ENCODE measurements at regions not wholly inside any gene's neighbourhood (a gene's known extent, or its start where the extent isn't known, plus 50 kb on each side); places are given as distances from the start of the nearest gene placed in this dataset.

DNA sequence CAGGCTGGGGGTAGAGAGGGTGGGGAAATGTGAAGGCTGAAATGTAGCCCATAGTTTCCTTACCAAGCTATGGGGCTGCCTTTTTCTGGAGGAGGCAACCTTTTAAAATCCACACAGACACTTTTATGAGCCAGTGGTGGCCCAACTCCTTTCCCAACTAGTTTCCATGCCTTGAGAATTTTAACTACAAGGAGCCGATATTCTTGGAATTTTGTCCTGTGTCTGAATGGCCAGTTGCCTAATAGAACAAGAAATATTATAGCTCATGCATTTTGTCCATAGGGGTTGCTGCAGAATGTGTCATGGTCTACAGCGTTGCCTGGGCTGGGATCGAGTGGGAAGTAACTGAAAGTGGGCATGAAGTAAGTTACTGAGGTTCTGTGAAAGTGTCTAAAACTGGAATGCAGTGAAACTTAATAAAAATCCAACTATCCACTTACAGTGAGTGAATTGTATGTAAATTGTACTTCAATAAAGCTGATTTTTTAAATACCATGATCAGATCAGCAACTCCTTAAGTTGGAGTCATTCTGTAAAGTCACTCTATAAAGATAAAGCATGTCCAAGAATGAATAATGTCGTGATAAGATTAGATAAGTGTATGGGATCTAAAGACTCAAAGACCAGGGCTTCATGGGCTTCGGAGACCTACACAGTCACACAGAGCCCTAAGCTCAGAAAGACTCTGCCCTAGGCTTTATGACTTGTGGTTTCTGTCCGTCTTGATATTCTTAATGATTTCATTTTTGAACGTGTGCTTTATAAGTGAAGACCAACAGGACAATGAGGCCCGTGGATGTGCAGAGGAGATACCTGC lies 122.6 kb upstream of the FNDC3A start:
- DNase-seq (ENCODE audit: low spot score) = no peak
- Mint-ChIP-seq H3K27me3 (ENCODE audit: insufficient read depth, low read depth, poor library complexity) (peaks cover 2% of the 10 kb centered on the region), H3K4me1 (peaks cover 27% of the 10 kb centered on the region), H3K4me3 (no peak overlapping the region), H3K9me3 (peaks cover 8% of the 10 kb centered on the region; the same call in 1 of the 3 replicates), H3K27ac (no peak overlapping the region), H3K36me3 (ENCODE audit: low read depth) (peaks cover 8% of the 10 kb centered on the region; the same call in 1 of the 3 replicates)
- H3K36me3 ChIP-seq (ENCODE audit: insufficient read depth) = no peaks in the 10 kb centered on the region
- H3K4me2 ChIP-seq = no peak overlapping the region
- TF ChIP-seq NANOG (IDR thresholded peaks at IDR 0.05; ENCODE audit: borderline replicate concordance) = no peak
- TF ChIP-seq EZH2 (IDR thresholded peaks at IDR 0.05; ENCODE audit: low read depth, unreplicated experiment) = no peak
- TF ChIP-seq JUNB (IDR thresholded peaks at IDR 0.05; ENCODE audit: unreplicated experiment) = no peak
- TF ChIP-seq, protein P1, sequence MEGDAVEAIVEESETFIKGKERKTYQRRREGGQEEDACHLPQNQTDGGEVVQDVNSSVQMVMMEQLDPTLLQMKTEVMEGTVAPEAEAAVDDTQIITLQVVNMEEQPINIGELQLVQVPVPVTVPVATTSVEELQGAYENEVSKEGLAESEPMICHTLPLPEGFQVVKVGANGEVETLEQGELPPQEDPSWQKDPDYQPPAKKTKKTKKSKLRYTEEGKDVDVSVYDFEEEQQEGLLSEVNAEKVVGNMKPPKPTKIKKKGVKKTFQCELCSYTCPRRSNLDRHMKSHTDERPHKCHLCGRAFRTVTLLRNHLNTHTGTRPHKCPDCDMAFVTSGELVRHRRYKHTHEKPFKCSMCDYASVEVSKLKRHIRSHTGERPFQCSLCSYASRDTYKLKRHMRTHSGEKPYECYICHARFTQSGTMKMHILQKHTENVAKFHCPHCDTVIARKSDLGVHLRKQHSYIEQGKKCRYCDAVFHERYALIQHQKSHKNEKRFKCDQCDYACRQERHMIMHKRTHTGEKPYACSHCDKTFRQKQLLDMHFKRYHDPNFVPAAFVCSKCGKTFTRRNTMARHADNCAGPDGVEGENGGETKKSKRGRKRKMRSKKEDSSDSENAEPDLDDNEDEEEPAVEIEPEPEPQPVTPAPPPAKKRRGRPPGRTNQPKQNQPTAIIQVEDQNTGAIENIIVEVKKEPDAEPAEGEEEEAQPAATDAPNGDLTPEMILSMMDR (conservative IDR thresholded peaks at IDR 0.05; ENCODE audit: low read depth in 2 of 2) = no peak
- TF ChIP-seq, protein P2, sequence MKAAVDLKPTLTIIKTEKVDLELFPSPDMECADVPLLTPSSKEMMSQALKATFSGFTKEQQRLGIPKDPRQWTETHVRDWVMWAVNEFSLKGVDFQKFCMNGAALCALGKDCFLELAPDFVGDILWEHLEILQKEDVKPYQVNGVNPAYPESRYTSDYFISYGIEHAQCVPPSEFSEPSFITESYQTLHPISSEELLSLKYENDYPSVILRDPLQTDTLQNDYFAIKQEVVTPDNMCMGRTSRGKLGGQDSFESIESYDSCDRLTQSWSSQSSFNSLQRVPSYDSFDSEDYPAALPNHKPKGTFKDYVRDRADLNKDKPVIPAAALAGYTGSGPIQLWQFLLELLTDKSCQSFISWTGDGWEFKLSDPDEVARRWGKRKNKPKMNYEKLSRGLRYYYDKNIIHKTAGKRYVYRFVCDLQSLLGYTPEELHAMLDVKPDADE (IDR thresholded peaks at IDR 0.05) = no peak
- no peak for TF ChIP-seq EZH2phosphoT487 (IDR thresholded peaks at IDR 0.05; ENCODE audit: unreplicated experiment)
- no peak for TF ChIP-seq POLR2AphosphoS5 (IDR thresholded peaks at IDR 0.05; ENCODE audit: low read depth)
- TF ChIP-seq STAT1 (IDR thresholded peaks at IDR 0.05; ENCODE audit: unreplicated experiment) = no peak
- TF ChIP-seq, protein P3, sequence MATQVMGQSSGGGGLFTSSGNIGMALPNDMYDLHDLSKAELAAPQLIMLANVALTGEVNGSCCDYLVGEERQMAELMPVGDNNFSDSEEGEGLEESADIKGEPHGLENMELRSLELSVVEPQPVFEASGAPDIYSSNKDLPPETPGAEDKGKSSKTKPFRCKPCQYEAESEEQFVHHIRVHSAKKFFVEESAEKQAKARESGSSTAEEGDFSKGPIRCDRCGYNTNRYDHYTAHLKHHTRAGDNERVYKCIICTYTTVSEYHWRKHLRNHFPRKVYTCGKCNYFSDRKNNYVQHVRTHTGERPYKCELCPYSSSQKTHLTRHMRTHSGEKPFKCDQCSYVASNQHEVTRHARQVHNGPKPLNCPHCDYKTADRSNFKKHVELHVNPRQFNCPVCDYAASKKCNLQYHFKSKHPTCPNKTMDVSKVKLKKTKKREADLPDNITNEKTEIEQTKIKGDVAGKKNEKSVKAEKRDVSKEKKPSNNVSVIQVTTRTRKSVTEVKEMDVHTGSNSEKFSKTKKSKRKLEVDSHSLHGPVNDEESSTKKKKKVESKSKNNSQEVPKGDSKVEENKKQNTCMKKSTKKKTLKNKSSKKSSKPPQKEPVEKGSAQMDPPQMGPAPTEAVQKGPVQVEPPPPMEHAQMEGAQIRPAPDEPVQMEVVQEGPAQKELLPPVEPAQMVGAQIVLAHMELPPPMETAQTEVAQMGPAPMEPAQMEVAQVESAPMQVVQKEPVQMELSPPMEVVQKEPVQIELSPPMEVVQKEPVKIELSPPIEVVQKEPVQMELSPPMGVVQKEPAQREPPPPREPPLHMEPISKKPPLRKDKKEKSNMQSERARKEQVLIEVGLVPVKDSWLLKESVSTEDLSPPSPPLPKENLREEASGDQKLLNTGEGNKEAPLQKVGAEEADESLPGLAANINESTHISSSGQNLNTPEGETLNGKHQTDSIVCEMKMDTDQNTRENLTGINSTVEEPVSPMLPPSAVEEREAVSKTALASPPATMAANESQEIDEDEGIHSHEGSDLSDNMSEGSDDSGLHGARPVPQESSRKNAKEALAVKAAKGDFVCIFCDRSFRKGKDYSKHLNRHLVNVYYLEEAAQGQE (IDR thresholded peaks at IDR 0.05; ENCODE audit: unreplicated experiment) = no peak
- no peak for TF ChIP-seq CREB1 (CRISPR knock-in tag; IDR thresholded peaks at IDR 0.05; ENCODE audit: low read depth)
- no peak for TF ChIP-seq ZNF331 (CRISPR knock-in tag; IDR thresholded peaks at IDR 0.05; ENCODE audit: low read depth)
- TF ChIP-seq, protein P4, sequence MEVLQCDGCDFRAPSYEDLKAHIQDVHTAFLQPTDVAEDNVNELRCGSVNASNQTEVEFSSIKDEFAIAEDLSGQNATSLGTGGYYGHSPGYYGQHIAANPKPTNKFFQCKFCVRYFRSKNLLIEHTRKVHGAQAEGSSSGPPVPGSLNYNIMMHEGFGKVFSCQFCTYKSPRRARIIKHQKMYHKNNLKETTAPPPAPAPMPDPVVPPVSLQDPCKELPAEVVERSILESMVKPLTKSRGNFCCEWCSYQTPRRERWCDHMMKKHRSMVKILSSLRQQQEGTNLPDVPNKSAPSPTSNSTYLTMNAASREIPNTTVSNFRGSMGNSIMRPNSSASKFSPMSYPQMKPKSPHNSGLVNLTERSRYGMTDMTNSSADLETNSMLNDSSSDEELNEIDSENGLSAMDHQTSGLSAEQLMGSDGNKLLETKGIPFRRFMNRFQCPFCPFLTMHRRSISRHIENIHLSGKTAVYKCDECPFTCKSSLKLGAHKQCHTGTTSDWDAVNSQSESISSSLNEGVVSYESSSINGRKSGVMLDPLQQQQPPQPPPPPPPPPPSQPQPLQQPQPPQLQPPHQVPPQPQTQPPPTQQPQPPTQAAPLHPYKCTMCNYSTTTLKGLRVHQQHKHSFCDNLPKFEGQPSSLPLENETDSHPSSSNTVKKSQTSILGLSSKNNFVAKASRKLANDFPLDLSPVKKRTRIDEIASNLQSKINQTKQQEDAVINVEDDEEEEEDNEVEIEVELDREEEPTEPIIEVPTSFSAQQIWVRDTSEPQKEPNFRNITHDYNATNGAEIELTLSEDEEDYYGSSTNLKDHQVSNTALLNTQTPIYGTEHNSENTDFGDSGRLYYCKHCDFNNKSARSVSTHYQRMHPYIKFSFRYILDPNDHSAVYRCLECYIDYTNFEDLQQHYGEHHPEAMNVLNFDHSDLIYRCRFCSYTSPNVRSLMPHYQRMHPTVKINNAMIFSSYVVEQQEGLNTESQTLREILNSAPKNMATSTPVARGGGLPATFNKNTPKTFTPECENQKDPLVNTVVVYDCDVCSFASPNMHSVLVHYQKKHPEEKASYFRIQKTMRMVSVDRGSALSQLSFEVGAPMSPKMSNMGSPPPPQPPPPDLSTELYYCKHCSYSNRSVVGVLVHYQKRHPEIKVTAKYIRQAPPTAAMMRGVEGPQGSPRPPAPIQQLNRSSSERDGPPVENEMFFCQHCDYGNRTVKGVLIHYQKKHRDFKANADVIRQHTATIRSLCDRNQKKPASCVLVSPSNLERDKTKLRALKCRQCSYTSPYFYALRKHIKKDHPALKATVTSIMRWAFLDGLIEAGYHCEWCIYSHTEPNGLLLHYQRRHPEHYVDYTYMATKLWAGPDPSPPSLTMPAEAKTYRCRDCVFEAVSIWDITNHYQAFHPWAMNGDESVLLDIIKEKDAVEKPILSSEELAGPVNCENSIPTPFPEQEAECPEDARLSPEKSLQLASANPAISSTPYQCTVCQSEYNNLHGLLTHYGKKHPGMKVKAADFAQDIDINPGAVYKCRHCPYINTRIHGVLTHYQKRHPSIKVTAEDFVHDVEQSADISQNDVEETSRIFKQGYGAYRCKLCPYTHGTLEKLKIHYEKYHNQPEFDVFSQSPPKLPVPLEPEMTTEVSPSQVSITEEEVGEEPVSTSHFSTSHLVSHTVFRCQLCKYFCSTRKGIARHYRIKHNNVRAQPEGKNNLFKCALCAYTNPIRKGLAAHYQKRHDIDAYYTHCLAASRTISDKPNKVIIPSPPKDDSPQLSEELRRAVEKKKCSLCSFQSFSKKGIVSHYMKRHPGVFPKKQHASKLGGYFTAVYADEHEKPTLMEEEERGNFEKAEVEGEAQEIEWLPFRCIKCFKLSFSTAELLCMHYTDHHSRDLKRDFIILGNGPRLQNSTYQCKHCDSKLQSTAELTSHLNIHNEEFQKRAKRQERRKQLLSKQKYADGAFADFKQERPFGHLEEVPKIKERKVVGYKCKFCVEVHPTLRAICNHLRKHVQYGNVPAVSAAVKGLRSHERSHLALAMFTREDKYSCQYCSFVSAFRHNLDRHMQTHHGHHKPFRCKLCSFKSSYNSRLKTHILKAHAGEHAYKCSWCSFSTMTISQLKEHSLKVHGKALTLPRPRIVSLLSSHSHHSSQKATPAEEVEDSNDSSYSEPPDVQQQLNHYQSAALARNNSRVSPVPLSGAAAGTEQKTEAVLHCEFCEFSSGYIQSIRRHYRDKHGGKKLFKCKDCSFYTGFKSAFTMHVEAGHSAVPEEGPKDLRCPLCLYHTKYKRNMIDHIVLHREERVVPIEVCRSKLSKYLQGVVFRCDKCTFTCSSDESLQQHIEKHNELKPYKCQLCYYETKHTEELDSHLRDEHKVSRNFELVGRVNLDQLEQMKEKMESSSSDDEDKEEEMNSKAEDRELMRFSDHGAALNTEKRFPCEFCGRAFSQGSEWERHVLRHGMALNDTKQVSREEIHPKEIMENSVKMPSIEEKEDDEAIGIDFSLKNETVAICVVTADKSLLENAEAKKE (CRISPR knock-in tag; IDR thresholded peaks at IDR 0.05) = no peak
- no peak for TF ChIP-seq ZNF114 (CRISPR knock-in tag; IDR thresholded peaks at IDR 0.05)
- no peaks in the 10 kb centered on the region for H3F3A ChIP-seq (replicated peaks; ENCODE audit: low read depth)
- H3K4me1 ChIP-seq (ENCODE audit: insufficient read depth) = peaks cover 31% of the 10 kb centered on the region
- H3K9me2 ChIP-seq (ENCODE audit: insufficient read depth) = no peaks in the 10 kb centered on the region
- no peak overlapping the region for H3K27ac ChIP-seq (ENCODE audit: low read depth)
- H3K79me2 ChIP-seq (replicated peaks; ENCODE audit: insufficient read depth) = no peaks in the 10 kb centered on the region
- no peak overlapping the region for H3K4me3 ChIP-seq
- no peaks in the 10 kb centered on the region for H3K27me3 ChIP-seq (ENCODE audit: insufficient read depth)
- ATAC-seq = no peak
- H4K20me1 ChIP-seq (replicated peaks; ENCODE audit: insufficient read depth) = no peaks in the 10 kb centered on the region
- H2AFZ ChIP-seq = 0 out of 2 replicates have a peak overlapping the region, but pooled peaks have one; percentile 38
